Skin epidermis (tissue), 12 donors: ENCODE measurements at regions not wholly inside any gene's neighbourhood (a gene's known extent, or its start where the extent isn't known, plus 50 kb on each side); places are given as distances from the start of the nearest gene placed in this dataset.

Source experiments
- H3K27ac ChIP-seq, 21 experiments: fragments of 200-600 bp; sonication (generic) in 11 of 21; one replicate each; pipeline ENCODE4 v1.5.0; 2020; ENCODE audit warnings: mild to moderate bottlenecking in 3 of 21, inconsistent platforms in 2 of 21, moderate library complexity in 2 of 21
- H3K4me3 ChIP-seq, 7 experiments: fragments of 200-600 bp; sonication (generic) in 2 of 7; one replicate each; pipeline ENCODE4 v1.5.0; 2020; ENCODE audit warnings: inconsistent platforms in 2 of 7, mild to moderate bottlenecking in 2 of 7, moderate library complexity in 1 of 7

DNA sequence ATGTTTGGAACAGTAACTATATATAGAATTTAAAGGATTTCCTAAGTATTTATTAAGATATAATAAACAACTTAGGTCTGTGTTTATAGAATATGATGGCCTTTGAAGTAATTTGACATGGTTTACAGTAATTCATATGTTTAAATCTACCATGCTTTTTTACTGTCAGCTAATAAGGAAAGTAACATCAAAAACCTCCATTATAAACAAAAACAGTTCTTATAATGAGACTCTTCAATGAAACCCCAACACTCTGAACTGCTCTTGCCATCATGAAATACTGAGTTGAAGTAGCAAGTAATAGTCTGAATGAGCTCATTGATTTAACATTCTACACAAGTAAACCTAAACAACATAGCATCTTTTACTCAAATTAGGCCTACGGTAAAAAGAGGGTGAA is 1236.5 kb downstream of the FSTL5 start:
- Histone ChIP-seq H3K27ac (no peak overlapping the region), H3K4me3 (no peak overlapping the region)

DNA sequence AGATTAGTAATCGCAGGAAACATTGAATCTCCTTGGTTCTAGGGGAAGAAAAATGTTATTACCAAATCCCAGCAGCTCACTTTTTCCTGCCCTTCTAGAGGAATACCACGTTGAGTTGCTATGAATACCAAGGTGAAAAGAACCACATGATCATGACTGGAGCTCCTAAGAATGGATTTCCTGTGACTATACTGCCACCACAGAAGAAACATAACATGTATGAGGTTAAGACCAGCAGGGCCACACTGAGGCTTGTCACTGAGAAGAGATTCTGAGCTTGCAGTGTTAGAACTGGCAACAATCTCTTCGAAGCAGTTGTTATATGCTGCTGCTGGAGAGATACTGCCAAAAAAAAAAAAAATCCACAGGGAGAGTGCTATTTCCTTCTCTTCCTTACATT is 1235.3 kb downstream of the FSTL5 start:
- Histone ChIP-seq H3K27ac (no peak overlapping the region), H3K4me3 (no peak overlapping the region)

DNA sequence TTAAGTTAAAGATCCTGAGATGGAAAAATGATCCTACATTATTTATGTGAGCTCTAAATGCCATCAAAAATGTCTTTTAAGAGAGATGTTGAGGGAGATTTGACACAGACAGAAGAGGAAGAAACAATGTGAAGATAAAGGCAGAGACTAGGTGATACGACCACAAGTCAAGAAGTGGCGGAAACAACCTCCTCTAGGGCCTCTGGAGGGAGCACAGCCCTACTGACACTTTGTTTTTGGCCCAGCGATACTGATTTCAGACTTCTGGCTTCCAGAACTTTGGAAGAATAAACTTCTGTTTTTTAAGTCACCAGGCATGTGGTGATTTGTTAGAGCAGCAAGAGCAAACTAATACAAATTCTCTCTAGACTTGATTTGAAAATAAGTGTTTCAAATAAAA is 1216.1 kb downstream of the FSTL5 start:
- Histone ChIP-seq H3K4me3 (no peak overlapping the region), H3K27ac (no peak overlapping the region)

DNA sequence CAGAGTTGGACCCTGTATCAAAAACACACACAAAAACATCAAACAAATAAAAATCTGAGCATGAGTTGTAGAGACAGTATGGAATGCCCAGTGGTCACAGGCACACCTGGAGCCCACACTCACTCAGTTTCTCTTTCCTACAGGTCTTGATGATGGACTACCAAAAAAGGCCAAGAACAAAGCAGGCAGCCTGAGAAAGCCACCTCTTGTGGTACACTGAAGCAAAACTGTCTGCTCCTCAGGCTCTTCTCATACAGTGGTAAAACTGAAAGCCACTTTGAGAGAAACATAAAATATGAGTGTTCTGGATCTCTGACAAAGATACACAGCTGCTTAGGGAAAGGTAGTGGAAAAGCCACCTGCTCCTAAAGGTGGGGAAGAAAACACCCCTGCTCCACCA is 1206.9 kb downstream of the FSTL5 start:
- H3K27ac ChIP-seq: no peak overlapping the region
- no peak overlapping the region for H3K4me3 ChIP-seq

DNA sequence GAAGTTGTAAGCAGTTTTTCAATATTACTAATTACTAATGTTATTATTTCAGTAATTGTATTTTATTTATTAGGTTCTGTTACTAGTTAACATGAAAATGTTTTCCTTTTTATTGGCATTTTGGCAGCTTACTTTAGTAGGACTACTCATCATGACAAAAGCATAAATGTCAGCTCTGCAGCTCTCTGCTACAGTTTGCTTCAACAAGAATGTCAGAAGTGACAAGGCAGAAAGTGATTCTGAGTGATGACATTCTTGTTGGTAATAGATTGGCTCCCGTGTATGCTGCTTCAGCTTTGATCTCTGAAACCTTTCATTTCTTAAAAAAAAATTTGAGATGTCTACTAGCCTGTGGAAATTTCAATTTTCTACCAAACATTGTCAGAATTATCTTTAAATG is 1193.9 kb downstream of the FSTL5 start:
- Histone ChIP-seq H3K27ac (no peak overlapping the region), H3K4me3 (no peak overlapping the region)

DNA sequence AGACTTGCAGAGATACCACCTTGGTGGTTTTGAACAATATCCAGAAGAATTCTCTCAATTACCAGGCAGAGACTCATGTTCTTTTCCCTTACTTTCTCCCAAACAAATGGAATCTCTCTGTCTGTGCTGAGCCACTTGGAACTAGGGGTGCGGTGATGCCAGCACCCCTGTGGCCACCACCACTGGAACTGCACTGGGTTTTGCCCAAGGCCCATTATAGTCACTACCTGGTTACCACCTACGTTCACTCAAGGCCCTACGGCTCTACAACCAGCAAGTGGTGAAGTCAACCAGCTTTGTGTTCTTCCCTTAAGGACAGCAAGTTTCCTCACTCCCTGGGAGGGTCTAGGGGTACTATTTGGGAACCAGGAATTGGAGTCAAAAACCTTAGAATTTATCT is 1183.7 kb downstream of the FSTL5 start:
- H3K27ac ChIP-seq: no peak overlapping the region
- no peak overlapping the region for H3K4me3 ChIP-seq

DNA sequence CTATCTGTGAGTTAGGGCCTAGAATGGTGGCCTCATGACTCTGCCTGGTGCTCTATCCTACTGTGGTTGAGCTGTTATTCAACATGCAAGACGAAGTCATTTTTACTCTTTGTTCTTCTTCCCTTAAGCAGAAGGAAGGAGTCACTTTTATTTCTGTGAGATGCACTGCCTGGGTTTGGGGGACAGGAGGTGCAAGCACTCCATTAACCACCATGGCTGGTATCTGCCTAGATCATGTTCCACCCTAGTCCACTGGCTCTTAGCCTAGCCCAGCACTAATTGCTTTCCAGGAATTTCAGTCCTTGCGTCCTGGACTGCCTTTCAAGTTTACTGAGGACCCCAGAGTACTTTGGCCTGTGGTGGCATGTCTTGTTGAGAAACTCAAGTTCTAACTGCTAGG is 1182.7 kb downstream of the FSTL5 start:
- H3K27ac ChIP-seq: no peak overlapping the region
- no peak overlapping the region for H3K4me3 ChIP-seq

DNA sequence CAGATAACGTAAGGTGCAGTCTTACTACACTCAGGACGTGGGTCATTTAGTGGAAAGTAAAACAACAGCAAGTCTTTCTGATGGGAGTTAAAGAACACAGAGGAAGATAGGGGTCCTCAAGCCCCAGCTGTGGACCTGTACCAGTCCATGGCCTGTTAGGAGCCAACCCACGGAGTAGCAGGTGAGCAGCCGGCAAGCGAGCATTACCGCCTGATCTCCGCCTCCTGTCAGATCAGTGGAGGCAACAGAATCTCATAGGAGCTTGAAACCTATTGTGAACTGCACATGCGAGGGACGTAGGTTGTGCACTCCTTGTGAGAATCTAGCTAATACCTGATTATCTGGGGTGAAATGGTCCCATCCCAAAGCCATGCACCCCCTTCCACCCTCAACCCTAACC is 1180.8 kb downstream of the FSTL5 start:
- H3K27ac ChIP-seq: no peak overlapping the region
- no peak overlapping the region for H3K4me3 ChIP-seq

DNA sequence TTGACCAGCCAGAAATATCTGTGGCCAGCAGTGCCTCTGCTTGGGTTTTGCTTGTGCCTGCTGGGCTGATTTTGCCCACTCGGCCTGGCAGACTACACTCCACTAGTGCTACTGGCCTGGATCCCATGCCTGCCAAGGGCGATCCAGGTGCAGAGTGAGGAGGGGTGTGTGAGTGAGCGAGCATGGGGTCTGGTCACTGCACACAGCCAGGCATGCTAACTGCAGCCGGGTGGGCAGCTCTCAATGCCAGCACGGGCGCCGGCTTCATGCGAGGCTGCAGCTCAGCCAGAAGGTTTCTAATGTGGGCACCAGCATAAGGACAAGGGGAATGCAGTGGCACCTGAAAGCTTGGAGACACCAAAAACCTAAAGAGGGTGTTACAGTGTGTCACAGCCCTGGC is 1161.4 kb downstream of the FSTL5 start:
- Histone ChIP-seq H3K4me3 (no peak overlapping the region), H3K27ac (no peak overlapping the region)

DNA sequence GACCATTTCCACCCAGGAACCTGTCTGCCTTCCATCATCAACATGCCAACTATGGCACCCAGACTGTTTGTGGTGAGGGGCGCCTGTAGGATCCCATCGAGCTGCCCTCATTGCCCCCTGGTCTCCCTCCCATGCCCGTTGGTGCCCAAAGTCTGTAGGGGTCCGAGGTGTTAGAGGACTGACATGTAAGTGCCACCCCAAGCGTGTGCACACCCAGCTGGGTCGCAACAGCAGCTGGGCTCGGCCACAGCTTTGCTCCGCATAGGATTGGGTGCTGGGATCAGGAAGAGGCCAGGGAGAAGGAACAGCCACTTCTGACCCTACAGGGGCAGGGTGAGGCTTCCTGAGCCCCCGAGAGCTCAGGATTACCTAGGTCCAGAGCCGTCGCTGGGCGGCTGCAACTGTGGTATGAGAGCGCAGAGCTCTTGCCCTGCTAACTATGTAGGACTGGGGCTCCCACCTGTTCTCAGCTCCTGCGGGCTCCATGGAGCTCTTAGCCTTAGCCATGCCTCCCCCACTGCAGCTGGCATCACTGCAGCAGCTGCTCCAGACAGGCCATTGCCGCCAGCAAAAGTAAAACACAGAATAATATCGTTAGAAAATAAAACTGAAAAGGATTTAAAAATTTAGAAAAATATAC is 1160.3 kb downstream of the FSTL5 start:
- no peak overlapping the region for H3K4me3 ChIP-seq
- no peak overlapping the region for H3K27ac ChIP-seq

DNA sequence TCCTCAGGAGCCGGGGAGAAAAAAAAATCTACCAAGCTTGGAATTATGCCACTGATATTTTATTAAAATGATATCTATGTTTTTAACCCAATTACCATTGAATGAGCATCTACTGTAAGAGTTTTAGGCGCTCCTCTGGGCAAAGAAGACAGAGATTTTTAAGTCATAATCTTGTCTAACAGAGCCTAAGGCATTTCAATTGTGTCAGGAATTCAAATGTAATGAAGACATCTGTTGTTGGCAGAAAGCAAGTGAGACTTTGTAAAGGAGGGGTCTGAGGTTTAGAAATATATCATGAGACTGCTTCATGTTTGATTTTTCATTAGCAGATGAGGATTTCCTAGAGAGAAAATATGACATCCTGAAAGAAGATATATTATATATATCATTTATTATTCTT is 1158.1 kb downstream of the FSTL5 start:
- no peak overlapping the region for H3K27ac ChIP-seq
- H3K4me3 ChIP-seq: no peak overlapping the region

DNA sequence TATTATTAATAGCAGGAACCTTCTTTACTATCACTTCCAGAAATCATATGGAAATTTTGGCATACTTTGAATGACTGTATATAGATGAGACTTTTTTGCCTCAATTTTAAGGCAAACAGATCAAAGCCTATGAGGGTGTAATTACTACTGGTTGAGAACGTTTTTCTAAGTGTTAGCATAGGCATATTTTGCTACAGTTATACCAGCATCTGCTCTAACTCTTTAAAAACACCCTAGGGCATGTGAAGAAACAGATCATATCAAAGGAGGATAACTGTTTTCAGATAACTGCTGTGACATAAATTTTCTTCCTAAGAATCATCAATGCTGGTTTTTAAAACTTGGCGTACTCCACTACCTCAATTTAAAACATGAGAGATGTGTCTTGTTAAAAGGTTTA is 1155.3 kb downstream of the FSTL5 start:
- Histone ChIP-seq H3K4me3 (no peak overlapping the region), H3K27ac (no peak overlapping the region)

DNA sequence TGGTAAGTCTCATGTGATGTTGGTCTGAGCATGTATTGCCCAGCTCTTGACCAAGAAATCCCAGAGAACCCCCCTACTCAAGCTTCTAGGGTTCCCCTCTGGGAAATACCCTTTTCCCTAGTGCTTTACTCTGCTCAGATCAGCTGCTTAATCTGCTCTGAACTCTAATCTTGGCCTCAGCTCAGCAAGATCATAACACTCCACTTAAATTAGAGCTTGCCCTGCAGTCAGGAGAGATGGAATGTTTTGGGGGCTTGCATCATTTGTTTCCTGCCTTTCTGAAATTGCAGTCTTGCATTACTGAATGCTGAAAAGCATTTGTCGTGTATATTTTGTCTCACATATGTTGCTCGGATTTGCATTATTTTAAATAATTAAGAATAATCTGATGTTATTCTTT is 1153.6 kb downstream of the FSTL5 start:
- Histone ChIP-seq H3K4me3 (no peak overlapping the region), H3K27ac (no peak overlapping the region)
